Panc1 (cell line): ENCODE measurements at regions not wholly inside any gene's neighbourhood (a gene's known extent, or its start where the extent isn't known, plus 50 kb on each side); places are given as distances from the start of the nearest gene placed in this dataset.

Source experiments
- CTCF ChIP-seq: fragments of 450-650 bp; IDR thresholded peaks from 2 replicates; pipeline ENCODE4 v1.5.1; 2017; ENCODE audit warnings: mild to moderate bottlenecking
- POLR2AphosphoS5 ChIP-seq: IDR thresholded peaks from 2 replicates; pipeline ENCODE4 v1.6.1; 2012; ENCODE audit warnings: mild to moderate bottlenecking, low read depth, low read length, moderate library complexity
- REST ChIP-seq, 2 experiments: IDR thresholded peaks; 2 replicates each; pipeline ENCODE4 v1.6.1; 2011 to 2012; ENCODE audit warnings: low read depth in 2 of 2, control low read depth in 1 of 2, low read length in 1 of 2, mild to moderate bottlenecking in 1 of 2, moderate library complexity in 1 of 2; ENCODE audit not compliant: insufficient read depth in 1 of 2
- SIN3A ChIP-seq: IDR thresholded peaks from 2 replicates; pipeline ENCODE4 v1.6.1; 2012; ENCODE audit warnings: low read depth, mild to moderate bottlenecking, low read length, moderate library complexity, borderline replicate concordance; ENCODE audit not compliant: insufficient read depth

DNA sequence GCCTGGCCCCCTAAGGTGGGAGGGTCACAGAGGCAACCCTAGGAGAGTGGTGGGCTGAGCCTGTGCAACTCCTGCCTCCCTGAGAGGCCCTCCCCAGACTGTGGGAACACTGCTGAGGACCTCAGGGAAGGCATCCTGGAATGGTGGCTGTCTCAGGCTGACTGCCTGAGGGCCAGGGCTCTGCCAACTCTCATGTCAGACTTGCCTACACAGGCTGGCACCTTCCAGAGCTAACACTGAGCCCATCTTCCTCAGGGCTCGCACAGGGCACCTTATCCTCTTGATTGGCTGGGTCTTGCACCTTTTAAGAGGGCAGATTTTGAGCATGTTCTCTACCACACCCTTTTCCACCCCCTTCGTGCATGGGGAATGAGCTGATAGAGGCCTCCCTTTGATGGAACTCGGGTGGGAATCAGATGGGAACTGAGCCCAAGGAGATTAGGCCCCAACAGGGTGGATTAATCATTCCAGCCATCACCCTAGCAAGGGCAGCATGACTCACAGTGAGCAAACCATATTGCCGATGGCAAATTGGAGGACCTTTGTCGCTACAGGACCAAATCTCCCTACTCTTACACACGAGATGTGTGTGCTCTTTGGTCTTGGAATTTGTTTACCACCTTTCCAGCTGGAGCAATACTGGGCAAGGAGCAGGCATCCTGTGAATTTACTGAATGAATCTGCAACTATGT, 702.8 kb downstream of the VRK1 start:
- TF ChIP-seq CTCF (no peak), POLR2AphosphoS5 (no peak), REST (IDR thresholded peaks at IDR 0.05; ENCODE audit: insufficient read depth in 1 of 2, low read depth in 2 of 2, low read length in 1 of 2) (no peak), SIN3A (no peak)
